Glomerular endothelial cell (primary cell): ENCODE measurements at regions not wholly inside any gene's neighbourhood (a gene's known extent, or its start where the extent isn't known, plus 50 kb on each side); places are given as distances from the start of the nearest gene placed in this dataset.
A peak's percentile ranks its signal among the peaks of the same experiment; 100 is the strongest.

Source experiments
- DNase-seq: peaks from one replicate; pipeline ENCODE4 v3.0.0-alpha.2; 2011; ENCODE audit warnings: low read depth, low spot score; ENCODE audit errors: extremely low read depth

- no peak for DNase-seq
These were observed 58.1 kb downstream of the KLF4 start for GRCh38 chr9:107431461-107431860.

GRCh38 chr9:107430071-107430470 lies 59.5 kb downstream of the KLF4 start:
- DNase-seq, result no peak

- DNase-seq, result no peak
These were observed 63.4 kb downstream of the KLF4 start for GRCh38 chr9:107426126-107426525.

- DNase-seq, result peak; percentile 7
These were observed 64.2 kb downstream of the KLF4 start for GRCh38 chr9:107425101-107426025.

GRCh38 chr9:107423540-107423939 lies 66.0 kb downstream of the KLF4 start:
- no peak for DNase-seq

- peak; percentile 16 for DNase-seq
These were observed 67.1 kb downstream of the KLF4 start for GRCh38 chr9:107422189-107423185.

- DNase-seq, result no peak
These were observed 79.1 kb downstream of the KLF4 start for GRCh38 chr9:107410420-107410819.

- no peak for DNase-seq
These were observed 79.8 kb downstream of the KLF4 start for GRCh38 chr9:107409581-107410389.

GRCh38 chr9:107407675-107408074 lies 81.9 kb downstream of the KLF4 start:
- no peak for DNase-seq

GRCh38 chr9:107405511-107405910 lies 84.1 kb downstream of the KLF4 start:
- no peak for DNase-seq

GRCh38 chr9:107404736-107405135 lies 84.8 kb downstream of the KLF4 start:
- no peak for DNase-seq

- no peak for DNase-seq
These were observed 85.4 kb downstream of the KLF4 start for GRCh38 chr9:107404161-107404560.

GRCh38 chr9:107397076-107398044 lies 92.2 kb downstream of the KLF4 start:
- DNase-seq, result no peak

- DNase-seq, result no peak
These were observed 95.3 kb downstream of the KLF4 start for GRCh38 chr9:107394264-107394663.

GRCh38 chr9:107390778-107391177 lies 98.8 kb downstream of the KLF4 start:
- no peak for DNase-seq

- DNase-seq, result no peak
These were observed 99.3 kb downstream of the KLF4 start for GRCh38 chr9:107390279-107390678.

- DNase-seq, result no peak
These were observed 99.9 kb downstream of the KLF4 start for GRCh38 chr9:107389617-107390071.

- DNase-seq, result no peak
These were observed 100.7 kb downstream of the KLF4 start for GRCh38 chr9:107388890-107389289.

GRCh38 chr9:107387409-107387808 lies 102.2 kb downstream of the KLF4 start:
- no peak for DNase-seq
